SHP77 treated with DMSO at 0.1 percent for 48 hours (cell line): ENCODE measurements at regions not wholly inside any gene's neighbourhood (a gene's known extent, or its start where the extent isn't known, plus 50 kb on each side); places are given as distances from the start of the nearest gene placed in this dataset.
A peak's percentile ranks its signal among the peaks of the same experiment; 100 is the strongest.
"Not testable (repeated sequence)": the region's sequence is repeated elsewhere in the genome, so short reads cannot be mapped to it uniquely, and the experiment has no call there.

Source experiments
- DNase-seq: peaks from one replicate; lab custom pipeline; 2025; lab: John Stamatoyannopoulos, UW

- DNase-seq: no peak
Measured at GRCh38 chr4:52373650-52374049, 285.5 kb downstream of the USP46 start.

GRCh38 chr4:52374877-52375276 is 284.2 kb downstream of the USP46 start:
- DNase-seq: no peak

GRCh38 chr4:52376132-52376704 is 282.9 kb downstream of the USP46 start:
- peak; percentile 23 for DNase-seq

- DNase-seq: no peak
Measured at GRCh38 chr4:52377563-52377962, 281.5 kb downstream of the USP46 start.

- DNase-seq: no peak
Measured at GRCh38 chr4:52407545-52407944, 251.6 kb downstream of the USP46 start.

- DNase-seq: no peak
Measured at GRCh38 chr4:52408032-52408431, 251.1 kb downstream of the USP46 start.

- DNase-seq: no peak
Measured at GRCh38 chr4:52408471-52408870, 250.6 kb downstream of the USP46 start.

- not testable (repeated sequence) for DNase-seq
Measured at GRCh38 chr4:52409766-52410165, 249.3 kb downstream of the USP46 start.

- DNase-seq: no peak
Measured at GRCh38 chr4:52410971-52411370, 248.1 kb downstream of the USP46 start.

GRCh38 chr4:52420330-52420729 is 238.8 kb downstream of the USP46 start:
- no peak for DNase-seq

- no peak for DNase-seq
Measured at GRCh38 chr4:52421811-52422213, 237.3 kb downstream of the USP46 start.

GRCh38 chr4:52423967-52424366 is 235.1 kb downstream of the USP46 start:
- no peak for DNase-seq

GRCh38 chr4:52425751-52426326 is 233.3 kb downstream of the USP46 start:
- DNase-seq: no peak

- no peak for DNase-seq
Measured at GRCh38 chr4:52431410-52431809, 227.7 kb downstream of the USP46 start.

- DNase-seq: no peak
Measured at GRCh38 chr4:52431869-52432268, 227.2 kb downstream of the USP46 start.

- DNase-seq: not testable (repeated sequence)
Measured at GRCh38 chr4:52442524-52442923, 216.6 kb downstream of the USP46 start.

- DNase-seq: no peak
Measured at GRCh38 chr4:52472444-52472843, 186.7 kb downstream of the USP46 start.

- DNase-seq: no peak
Measured at GRCh38 chr4:52477191-52477780, 181.8 kb downstream of the USP46 start.

GRCh38 chr4:52483186-52483890 is 175.8 kb downstream of the USP46 start:
- no peak for DNase-seq

- no peak for DNase-seq
Measured at GRCh38 chr4:52507774-52508173, 151.3 kb downstream of the USP46 start.

- DNase-seq: no peak
Measured at GRCh38 chr4:52510939-52511565, 148.0 kb downstream of the USP46 start.

GRCh38 chr4:52511825-52512224 is 147.3 kb downstream of the USP46 start:
- DNase-seq: no peak

GRCh38 chr4:52512291-52512690 is 146.8 kb downstream of the USP46 start:
- DNase-seq: no peak
